Liver (tissue), 8 donors: ENCODE measurements at regions not wholly inside any gene's neighbourhood (a gene's known extent, or its start where the extent isn't known, plus 50 kb on each side); places are given as distances from the start of the nearest gene placed in this dataset.

Experiments used
- DNase-seq: peaks from one replicate; pipeline ENCODE4 v3.0.0-alpha.2; 2017; ENCODE audit warnings: low spot score
- H3K27ac ChIP-seq, 2 donors: one replicate each; pipeline ENCODE4 v1.7.0; 2013; ENCODE audit warnings: inconsistent platforms in 2 of 2, low read length in 2 of 2, control low read depth in 1 of 2, low read depth in 1 of 2, mild to moderate bottlenecking in 1 of 2
- H3K27me3 ChIP-seq, 4 donors: one replicate each; pipeline versions ENCODE4 v1.6.1 to v1.7.0; 2013; ENCODE audit warnings: low read length in 3 of 4, inconsistent platforms in 1 of 4, mild to moderate bottlenecking in 1 of 4, moderate library complexity in 1 of 4; ENCODE audit not compliant: control insufficient read depth in 4 of 4, insufficient read depth in 4 of 4
- H3K36me3 ChIP-seq, 4 donors: one replicate each; pipeline versions ENCODE4 v1.6.1 to v1.7.0; 2013; ENCODE audit warnings: low read length in 3 of 4, mild to moderate bottlenecking in 3 of 4, low read depth in 1 of 4, moderate library complexity in 1 of 4; ENCODE audit not compliant: control insufficient read depth in 4 of 4, insufficient read depth in 3 of 4
- H3K4me1 ChIP-seq, 4 donors: one replicate each; pipeline versions ENCODE4 v1.6.1 to v1.7.0; 2013; ENCODE audit warnings: low read length in 3 of 4, mild to moderate bottlenecking in 3 of 4, moderate library complexity in 1 of 4; ENCODE audit not compliant: control insufficient read depth in 4 of 4, insufficient read depth in 4 of 4
- H3K4me3 ChIP-seq, 3 donors: one replicate each; pipeline versions ENCODE4 v1.6.1 to v1.7.0; 2013; ENCODE audit warnings: low read length in 3 of 3, control low read depth in 1 of 3, low read depth in 1 of 3, mild to moderate bottlenecking in 1 of 3
- H3K9ac ChIP-seq, 2 donors: one replicate each; pipeline ENCODE4 v1.7.0; 2013; ENCODE audit warnings: low read length in 2 of 2, mild to moderate bottlenecking in 2 of 2, moderate library complexity in 2 of 2, control low read depth in 1 of 2, low read depth in 1 of 2
- H3K9me3 ChIP-seq, 4 donors: one replicate each; pipeline versions ENCODE4 v1.6.1 to v1.7.0; 2013; ENCODE audit warnings: low read length in 3 of 4; ENCODE audit not compliant: control insufficient read depth in 4 of 4
- ATF3 ChIP-seq: IDR thresholded peaks from 2 replicates; pipeline ENCODE4 v1.6.1; 2016; ENCODE audit warnings: antibody characterized with exemption
- CTCF ChIP-seq: fragments of 150-350 bp; IDR thresholded peaks from 2 replicates; pipeline ENCODE4 v1.5.1; 2017; ENCODE audit warnings: improper control_type of control experiment, low read depth, low read length; ENCODE audit not compliant: missing input control
- EGR1 ChIP-seq, 2 donors: IDR thresholded peaks; 2 replicates each; pipeline ENCODE4 v1.6.1; 2016 to 2018; ENCODE audit warnings: antibody characterized with exemption in 2 of 2, low read depth in 2 of 2
- FOXA2 ChIP-seq: IDR thresholded peaks from 2 replicates; pipeline ENCODE4 v1.6.1; 2016; ENCODE audit warnings: antibody characterized with exemption
- GABPA ChIP-seq, 2 donors: IDR thresholded peaks in 1 of 2; conservative IDR thresholded peaks in 1 of 2; 2 replicates each; pipeline ENCODE4 v1.6.1; 2016; ENCODE audit warnings: antibody characterized with exemption in 2 of 2, mild to moderate bottlenecking in 1 of 2, moderate library complexity in 1 of 2
- HNF4A ChIP-seq, 2 donors: conservative IDR thresholded peaks; 2 replicates each; pipeline ENCODE4 v1.6.1; 2016; ENCODE audit warnings: antibody characterized with exemption in 2 of 2, mild to moderate bottlenecking in 2 of 2
- JUND ChIP-seq, 2 donors: IDR thresholded peaks; 2 replicates each; pipeline ENCODE4 v1.6.1; 2016; ENCODE audit warnings: antibody characterized with exemption in 2 of 2
- MAX ChIP-seq: IDR thresholded peaks from 2 replicates; pipeline ENCODE4 v1.6.1; 2016; ENCODE audit warnings: antibody characterized with exemption
- NR2F2 ChIP-seq: IDR thresholded peaks from 2 replicates; pipeline ENCODE4 v1.6.1; 2016; ENCODE audit warnings: antibody characterized with exemption
- REST ChIP-seq: IDR thresholded peaks from 2 replicates; pipeline ENCODE4 v1.6.1; 2016; ENCODE audit warnings: antibody characterized with exemption, mild to moderate bottlenecking
- RXRA ChIP-seq, 2 donors: IDR thresholded peaks; 2 replicates each; pipeline ENCODE4 v1.6.1; 2017 to 2018; ENCODE audit warnings: antibody characterized with exemption in 2 of 2, mild to moderate bottlenecking in 1 of 2
- TAF1 ChIP-seq: conservative IDR thresholded peaks from 2 replicates; pipeline ENCODE4 v1.6.1; 2016; ENCODE audit warnings: antibody characterized with exemption, mild to moderate bottlenecking
- YY1 ChIP-seq: IDR thresholded peaks from 2 replicates; pipeline ENCODE4 v1.6.1; 2016; ENCODE audit warnings: antibody characterized with exemption, mild to moderate bottlenecking
- ZBTB33 ChIP-seq: IDR thresholded peaks from 2 replicates; pipeline ENCODE4 v1.6.1; 2016; ENCODE audit warnings: antibody characterized with exemption
- WGBS: extraction: QIAGEN DNeasy Blood & Tissue Kit; methylation state at CpG from one replicate; pipeline ENCODE4 v1.1.7; 2013; 5-methylcytosine and 5-hydroxymethylcytosine counted together
- donor health status: healthy.
- donor health status: healthy.
- donor health status: healthy.
- donor health status: healthy.
- donor health status: healthy.

GRCh38 chr2:187261705-187262104 lies 186.3 kb downstream of the CALCRL start:
- WGBS: 68% methylated on average over 1 of the region's 1 CpG

GRCh38 chr2:187252063-187252462 lies 196.0 kb downstream of the CALCRL start:
- Histone ChIP-seq H3K9me3 (no peaks in the 10 kb centered on the region), H3K4me1 (no peaks in the 10 kb centered on the region), H3K4me3 (no peak overlapping the region), H3K27ac (no peak overlapping the region), H3K9ac (no peak overlapping the region), H3K27me3 (no peaks in the 10 kb centered on the region), H3K36me3 (no peaks in the 10 kb centered on the region)
- 91% methylated on average over 10 of the region's 10 CpGs for WGBS
- no peak for DNase-seq
- no peak for TF ChIP-seq JUND (IDR thresholded peaks at IDR 0.05)
- no peak for TF ChIP-seq GABPA (IDR thresholded peaks at IDR 0.05 in 1 of 2, conservative IDR thresholded peaks at IDR 0.05 in 1 of 2)
- TF ChIP-seq CTCF: no peak
- no peak for TF ChIP-seq NR2F2
- TF ChIP-seq REST: no peak
- TF ChIP-seq EGR1 (IDR thresholded peaks at IDR 0.05; ENCODE audit: low read depth in 2 of 2): no peak
- no peak for TF ChIP-seq HNF4A (conservative IDR thresholded peaks at IDR 0.05)
- no peak for TF ChIP-seq FOXA2
- no peak for TF ChIP-seq ATF3
- no peak for TF ChIP-seq MAX
- no peak for TF ChIP-seq RXRA (IDR thresholded peaks at IDR 0.05)
- TF ChIP-seq YY1: no peak
- TF ChIP-seq TAF1: no peak

More at GRCh38 chr2:187261705-187262104, 186.3 kb downstream of the CALCRL start:
- no peak overlapping the region for H3K9ac ChIP-seq
- H3K4me3 ChIP-seq: no peak overlapping the region
- no peaks in the 10 kb centered on the region for H3K36me3 ChIP-seq
- H3K4me1 ChIP-seq: no peaks in the 10 kb centered on the region
- no peaks in the 10 kb centered on the region for H3K27me3 ChIP-seq
- TF ChIP-seq ATF3: no peak
- TF ChIP-seq CTCF: no peak
- TF ChIP-seq ZBTB33: no peak
- TF ChIP-seq HNF4A (conservative IDR thresholded peaks at IDR 0.05): no peak
- H3K9me3 ChIP-seq: no peaks in the 10 kb centered on the region
- no peak for DNase-seq
- no peak overlapping the region for H3K27ac ChIP-seq
